Neuron (in vitro differentiated cells): ENCODE measurements at regions not wholly inside any gene's neighbourhood (a gene's known extent, or its start where the extent isn't known, plus 50 kb on each side); places are given as distances from the start of the nearest gene placed in this dataset.

Experiments used
- H2AFZ ChIP-seq: one replicate; pipeline ENCODE4 v1.6.1; 2013; ENCODE audit warnings: low read depth, mild to moderate bottlenecking, inconsistent platforms, low read length, moderate library complexity
- H3K27me3 ChIP-seq: one replicate; pipeline ENCODE4 v1.6.1; 2013; ENCODE audit warnings: low read length; ENCODE audit not compliant: insufficient read depth
- H3K36me3 ChIP-seq: one replicate; pipeline ENCODE4 v1.6.1; 2013; ENCODE audit warnings: low read length; ENCODE audit not compliant: insufficient read depth
- H3K4me1 ChIP-seq: one replicate; pipeline ENCODE4 v1.6.1; 2013; ENCODE audit warnings: low read length; ENCODE audit not compliant: insufficient read depth
- H3K4me3 ChIP-seq: 2 replicates; pipeline ENCODE4 v1.5.1; 2013; ENCODE audit warnings: mild to moderate bottlenecking, low read length, moderate library complexity
- H3K9me3 ChIP-seq: one replicate; pipeline ENCODE4 v1.6.1; 2013; ENCODE audit warnings: low read length

DNA sequence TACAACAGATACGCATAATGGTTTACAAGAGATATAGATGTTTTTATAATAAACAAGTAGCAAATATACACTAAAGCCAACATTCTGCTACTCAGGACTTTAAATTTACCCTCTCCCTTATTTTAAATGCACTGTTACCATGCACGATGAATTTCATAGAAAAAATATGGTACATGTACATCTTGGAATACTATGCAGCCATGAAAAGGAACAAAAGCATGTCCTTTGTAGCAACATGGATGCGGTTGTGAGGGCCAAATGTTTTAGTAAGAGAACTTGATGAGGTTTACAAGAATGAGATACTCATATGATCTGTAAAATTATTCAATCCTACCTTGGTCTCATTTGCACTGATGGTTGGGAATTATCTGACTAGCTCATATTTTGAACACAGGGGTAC lies 769.3 kb downstream of the VGLL3 start:
- Histone ChIP-seq H3K4me3 (no peak overlapping the region), H3K27me3 (no peaks in the 10 kb centered on the region), H3K9me3 (no peaks in the 10 kb centered on the region), H3K4me1 (no peaks in the 10 kb centered on the region), H3K36me3 (no peaks in the 10 kb centered on the region), H2AFZ (no peak overlapping the region)

DNA sequence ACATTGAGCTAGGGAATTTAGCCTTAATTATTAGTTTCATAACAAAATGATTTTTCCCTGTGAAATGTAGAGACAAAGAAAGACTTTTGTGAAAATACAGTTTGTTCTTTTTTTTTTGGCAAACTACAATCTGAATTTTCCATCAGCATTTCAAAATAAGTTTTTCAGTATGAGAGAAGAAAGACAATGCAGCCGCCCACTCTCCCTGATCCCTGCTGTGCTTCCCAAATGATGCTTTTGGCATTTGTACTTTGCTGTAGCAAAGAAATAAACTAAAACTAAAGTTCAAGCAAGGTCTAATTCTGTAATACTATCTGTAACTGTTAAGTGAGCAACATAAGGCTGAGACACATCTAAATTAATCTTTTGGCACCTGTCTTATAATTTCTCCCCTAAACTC lies 782.2 kb downstream of the VGLL3 start:
- no peak overlapping the region for H2AFZ ChIP-seq
- H3K4me3 ChIP-seq = no peak overlapping the region
- no peaks in the 10 kb centered on the region for H3K36me3 ChIP-seq

DNA sequence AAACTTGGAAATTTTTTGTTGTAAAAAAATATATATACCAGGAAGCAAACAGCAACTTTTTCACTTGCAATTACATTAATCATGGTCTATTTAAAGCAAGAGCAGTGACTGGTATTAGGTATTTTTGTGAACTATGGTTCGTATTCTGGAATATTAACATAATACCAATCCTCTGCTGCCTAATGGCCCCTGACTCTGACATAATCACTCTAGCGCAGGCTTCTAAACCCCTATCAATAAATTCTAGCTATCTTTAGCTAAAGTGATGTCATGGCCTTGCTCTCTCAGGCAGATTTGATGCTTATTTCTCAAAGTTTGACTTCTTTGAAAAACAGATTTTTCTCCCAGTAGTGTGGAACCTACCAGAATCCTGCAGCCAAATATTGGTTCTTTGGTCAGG lies 808.3 kb downstream of the VGLL3 start:
- Histone ChIP-seq H3K4me1 (peaks cover 12% of the 10 kb centered on the region), H2AFZ (no peak overlapping the region), H3K9me3 (no peaks in the 10 kb centered on the region), H3K27me3 (no peaks in the 10 kb centered on the region), H3K36me3 (no peaks in the 10 kb centered on the region), H3K4me3 (no peak overlapping the region)

More for the DNA sequence above, 782.2 kb downstream of the VGLL3 start:
- no peaks in the 10 kb centered on the region for H3K27me3 ChIP-seq
- peaks cover 8% of the 10 kb centered on the region for H3K4me1 ChIP-seq
- H3K9me3 ChIP-seq = no peaks in the 10 kb centered on the region

GRCh38 chr3:86180696-86181095 lies 810.3 kb downstream of the VGLL3 start:
- no peaks in the 10 kb centered on the region for H3K36me3 ChIP-seq

GRCh38 chr3:86178095-86178494 lies 812.9 kb downstream of the VGLL3 start:
- no peaks in the 10 kb centered on the region for H3K36me3 ChIP-seq
- H3K27me3 ChIP-seq = no peaks in the 10 kb centered on the region
- no peak overlapping the region for H2AFZ ChIP-seq
- H3K9me3 ChIP-seq = peaks cover 2% of the 10 kb centered on the region
- peaks cover 15% of the 10 kb centered on the region for H3K4me1 ChIP-seq
- no peak overlapping the region for H3K4me3 ChIP-seq

More at GRCh38 chr3:86180696-86181095, 810.3 kb downstream of the VGLL3 start:
- peaks cover 15% of the 10 kb centered on the region for H3K4me1 ChIP-seq
- no peak overlapping the region for H2AFZ ChIP-seq
- no peaks in the 10 kb centered on the region for H3K9me3 ChIP-seq
- no peak overlapping the region for H3K4me3 ChIP-seq
- H3K27me3 ChIP-seq = no peaks in the 10 kb centered on the region

DNA sequence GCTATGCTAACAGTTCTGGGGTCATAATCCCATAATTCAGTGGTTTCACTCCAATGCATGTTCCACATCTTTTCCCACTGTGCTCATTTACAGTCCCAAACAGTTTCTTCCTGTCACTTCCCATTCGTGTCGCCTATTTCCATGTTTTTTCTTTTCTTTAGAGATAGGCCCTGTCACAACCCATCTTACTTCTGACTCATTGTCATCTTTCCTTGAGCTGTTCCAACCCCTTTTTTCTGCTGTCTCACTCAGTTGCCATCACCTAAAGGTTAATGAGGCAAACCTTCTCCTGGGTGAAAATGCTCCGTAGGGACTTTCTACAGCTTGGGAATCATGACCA lies 814.5 kb downstream of the VGLL3 start:
- H3K36me3 ChIP-seq = no peaks in the 10 kb centered on the region
- H3K4me3 ChIP-seq = no peak overlapping the region
- peaks cover 15% of the 10 kb centered on the region for H3K4me1 ChIP-seq
- no peak overlapping the region for H2AFZ ChIP-seq
- H3K9me3 ChIP-seq = peaks cover 2% of the 10 kb centered on the region
- H3K27me3 ChIP-seq = no peaks in the 10 kb centered on the region

DNA sequence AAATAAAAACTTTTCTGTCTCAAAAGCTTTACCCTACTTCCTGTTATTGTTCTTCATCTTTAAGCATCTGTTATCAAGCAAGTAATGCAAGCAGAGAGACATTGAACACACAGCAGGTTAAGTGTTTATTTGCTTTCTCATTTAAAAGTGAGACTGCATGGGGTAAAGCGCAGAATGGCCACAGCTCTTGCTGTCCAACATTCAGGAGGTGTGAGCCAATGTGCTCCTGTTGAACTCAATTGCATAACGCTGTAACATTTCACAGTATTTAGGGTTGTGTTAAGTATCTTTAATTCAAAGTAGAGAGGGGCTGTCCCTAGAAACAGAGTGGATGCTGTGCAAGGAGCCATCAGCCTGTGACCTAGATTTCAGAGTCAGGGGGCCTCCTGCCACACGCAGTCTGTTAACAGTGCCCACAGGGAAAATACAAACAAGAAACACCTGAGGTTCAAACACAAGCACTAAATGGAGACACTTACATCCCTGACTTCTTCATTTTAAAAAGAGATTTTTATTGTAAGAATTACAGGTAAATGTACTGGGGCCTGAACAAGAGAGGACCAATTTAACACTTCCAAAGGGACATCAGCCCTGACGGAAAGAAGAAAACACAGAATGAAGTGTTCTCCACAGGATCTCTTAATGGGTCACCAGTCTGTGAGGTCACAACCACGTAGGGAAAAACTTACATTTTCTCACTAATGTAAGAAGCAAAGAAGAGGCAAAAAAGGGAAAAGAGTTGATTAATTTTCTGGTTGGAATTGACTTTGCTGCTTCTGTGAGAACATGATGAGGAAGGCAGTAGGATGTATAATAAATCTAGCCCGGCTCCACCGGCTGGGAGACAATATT lies 815.1 kb downstream of the VGLL3 start:
- Histone ChIP-seq H3K36me3 (no peaks in the 10 kb centered on the region), H3K9me3 (peaks cover 2% of the 10 kb centered on the region), H3K4me1 (peaks cover 15% of the 10 kb centered on the region), H2AFZ (peak overlapping the region; percentile 74), H3K27me3 (no peaks in the 10 kb centered on the region), H3K4me3 (no peak overlapping the region)

- Histone ChIP-seq H3K27me3 (no peaks in the 10 kb centered on the region), H3K4me1 (peaks cover 10% of the 10 kb centered on the region), H2AFZ (peak overlapping the region; percentile 74), H3K4me3 (no peak overlapping the region), H3K36me3 (no peaks in the 10 kb centered on the region), H3K9me3 (peaks cover 2% of the 10 kb centered on the region)
Measured at GRCh38 chr3:86175051-86175536, 815.9 kb downstream of the VGLL3 start.

GRCh38 chr3:86173401-86173800 lies 817.5 kb downstream of the VGLL3 start:
- Histone ChIP-seq H3K9me3 (peaks cover 2% of the 10 kb centered on the region), H3K4me3 (no peak overlapping the region), H2AFZ (no peak overlapping the region), H3K27me3 (no peaks in the 10 kb centered on the region), H3K36me3 (no peaks in the 10 kb centered on the region), H3K4me1 (peaks cover 4% of the 10 kb centered on the region)

DNA sequence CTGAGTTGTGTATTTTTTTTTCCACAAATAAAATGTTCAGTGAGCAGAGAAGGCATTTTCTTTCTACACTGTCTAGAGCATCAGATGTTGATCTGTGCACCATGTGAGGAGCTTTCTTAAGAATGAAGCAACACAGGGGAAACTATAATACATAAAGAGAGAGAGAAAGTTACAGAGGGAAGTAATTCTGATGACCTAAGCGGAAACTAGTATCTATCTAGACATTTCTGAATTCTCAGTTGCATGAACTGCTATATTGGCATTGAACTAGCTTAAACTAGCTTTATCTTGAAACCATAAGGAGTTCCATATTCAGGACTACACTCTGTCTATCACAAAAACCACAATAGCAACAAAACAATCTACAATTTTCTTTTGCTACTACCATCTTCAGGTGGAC lies 822.4 kb downstream of the VGLL3 start:
- Histone ChIP-seq H3K9me3 (no peaks in the 10 kb centered on the region), H3K4me1 (peaks cover 6% of the 10 kb centered on the region), H3K4me3 (no peak overlapping the region), H3K27me3 (no peaks in the 10 kb centered on the region), H3K36me3 (no peaks in the 10 kb centered on the region), H2AFZ (no peak overlapping the region)

DNA sequence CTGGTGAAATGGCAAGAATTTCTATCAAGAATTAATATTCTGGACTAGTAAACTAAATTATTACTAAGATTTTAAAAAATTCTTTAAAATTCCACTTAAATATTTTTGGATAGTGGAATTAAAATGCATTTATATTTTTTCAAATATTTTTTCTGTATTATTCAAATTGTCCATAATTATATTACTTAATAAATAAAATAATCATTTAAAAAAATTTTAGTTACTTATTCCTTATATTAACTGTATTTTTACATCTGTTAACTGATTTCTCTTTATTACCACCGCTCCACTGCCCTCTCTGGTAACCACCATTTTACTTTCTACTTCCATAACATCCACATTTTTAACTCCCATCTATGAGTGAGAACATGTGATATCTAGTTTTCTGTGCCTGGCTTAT lies 828.4 kb downstream of the VGLL3 start:
- Histone ChIP-seq H2AFZ (no peak overlapping the region), H3K27me3 (no peaks in the 10 kb centered on the region), H3K9me3 (no peaks in the 10 kb centered on the region), H3K4me1 (peaks cover 6% of the 10 kb centered on the region), H3K4me3 (no peak overlapping the region), H3K36me3 (no peaks in the 10 kb centered on the region)

DNA sequence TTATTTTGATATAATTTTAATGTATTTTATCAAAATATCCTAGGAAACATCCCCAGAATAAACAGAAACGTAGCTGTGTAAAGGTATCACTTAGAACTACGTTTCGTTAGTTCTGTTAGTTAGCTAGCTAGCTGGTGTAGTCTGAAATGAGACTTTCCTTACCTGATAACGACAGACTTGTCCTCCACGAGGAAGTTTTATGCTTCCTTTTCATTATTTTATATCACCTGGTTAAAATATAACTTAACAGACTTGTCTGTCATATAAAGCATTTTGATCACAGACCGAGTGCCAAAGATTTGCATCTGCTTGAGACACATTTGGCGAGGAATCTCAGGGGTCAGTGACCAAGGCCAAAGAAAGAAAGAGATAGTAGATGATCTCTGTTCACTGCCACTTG lies 829.5 kb downstream of the VGLL3 start:
- H3K27me3 ChIP-seq = no peaks in the 10 kb centered on the region
- no peaks in the 10 kb centered on the region for H3K36me3 ChIP-seq
- no peak overlapping the region for H3K4me3 ChIP-seq
- no peak overlapping the region for H2AFZ ChIP-seq
- H3K9me3 ChIP-seq = no peaks in the 10 kb centered on the region
- peaks cover 6% of the 10 kb centered on the region for H3K4me1 ChIP-seq

GRCh38 chr3:86152620-86153019 lies 838.3 kb downstream of the VGLL3 start:
- peaks cover 2% of the 10 kb centered on the region for H3K4me1 ChIP-seq
- no peaks in the 10 kb centered on the region for H3K27me3 ChIP-seq
- H2AFZ ChIP-seq = no peak overlapping the region
- H3K4me3 ChIP-seq = no peak overlapping the region
- H3K9me3 ChIP-seq = no peaks in the 10 kb centered on the region
- no peaks in the 10 kb centered on the region for H3K36me3 ChIP-seq

DNA sequence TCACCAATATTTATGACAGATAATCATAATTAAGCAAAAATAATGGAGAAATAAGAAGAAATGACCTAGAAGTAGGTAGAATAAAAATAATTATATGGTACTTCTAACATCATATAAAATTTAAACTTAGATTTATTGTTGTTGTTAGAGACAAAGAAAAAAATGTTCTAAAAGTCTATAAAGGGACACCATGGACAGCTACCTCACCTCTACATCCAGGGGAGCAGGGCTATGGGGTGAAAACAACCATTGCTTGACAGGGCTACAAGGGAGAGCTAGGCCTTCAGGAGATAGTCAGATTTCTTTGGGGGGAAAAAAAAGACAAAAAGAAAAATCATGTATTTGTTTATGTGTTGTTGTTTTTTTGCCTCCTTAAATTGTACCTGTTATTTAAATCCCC lies 841.9 kb downstream of the VGLL3 start:
- Histone ChIP-seq H3K4me3 (no peak overlapping the region), H3K4me1 (peaks cover 2% of the 10 kb centered on the region), H3K36me3 (no peaks in the 10 kb centered on the region), H3K27me3 (no peaks in the 10 kb centered on the region), H3K9me3 (no peaks in the 10 kb centered on the region), H2AFZ (no peak overlapping the region)
